H9 (cell line): ENCODE measurements at regions not wholly inside any gene's neighbourhood (a gene's known extent, or its start where the extent isn't known, plus 50 kb on each side); places are given as distances from the start of the nearest gene placed in this dataset.

Experiments used
- DNase-seq: peaks from one replicate; pipeline ENCODE4 v3.0.0-alpha.2; 2017
- H2AFZ ChIP-seq: one replicate; pipeline ENCODE4 v1.6.1; 2013; ENCODE audit warnings: mild to moderate bottlenecking, low read length, control low read depth, moderate library complexity
- H2AK5ac ChIP-seq: 2 replicates; pipeline ENCODE4 v1.6.1; 2013; ENCODE audit warnings: low read length, control low read depth, mixed read lengths; ENCODE audit not compliant: insufficient read length
- H2BK120ac ChIP-seq: one replicate; pipeline ENCODE4 v1.6.1; 2013; ENCODE audit warnings: low read depth, mild to moderate bottlenecking, low read length, control low read depth, inconsistent platforms; ENCODE audit not compliant: poor library complexity, severe bottlenecking
- H2BK12ac ChIP-seq: 2 replicates; pipeline ENCODE4 v1.6.1; 2013; ENCODE audit warnings: low read length, control low read depth, mixed read lengths, low read depth; ENCODE audit not compliant: insufficient read length
- H2BK15ac ChIP-seq: 2 replicates; pipeline ENCODE4 v1.6.1; 2013; ENCODE audit warnings: low read depth, low read length, control low read depth
- H2BK20ac ChIP-seq: one replicate; pipeline ENCODE4 v1.6.1; 2013; ENCODE audit warnings: low read depth, mild to moderate bottlenecking, low read length, control low read depth, inconsistent platforms; ENCODE audit not compliant: poor library complexity, severe bottlenecking
- H2BK5ac ChIP-seq: 2 replicates; pipeline ENCODE4 v1.6.1; 2013; ENCODE audit warnings: low read length, control low read depth, mixed read lengths; ENCODE audit not compliant: insufficient read length
- H3K14ac ChIP-seq: 2 replicates; pipeline ENCODE4 v1.6.1; 2013; ENCODE audit warnings: low read length, control low read depth; ENCODE audit not compliant: insufficient read depth
- H3K18ac ChIP-seq: 2 replicates; pipeline ENCODE4 v1.6.1; 2013; ENCODE audit warnings: low read depth, mild to moderate bottlenecking, mixed read lengths, low read length, control low read depth; ENCODE audit not compliant: insufficient read length
- H3K23ac ChIP-seq: 2 replicates; pipeline ENCODE4 v1.6.1; 2013; ENCODE audit warnings: low read length, control low read depth, mixed read lengths, low read depth; ENCODE audit not compliant: insufficient read length
- H3K23me2 ChIP-seq: 2 replicates; pipeline ENCODE4 v1.6.1; 2013; ENCODE audit warnings: low read depth, mild to moderate bottlenecking, mixed read lengths, low read length, control low read depth; ENCODE audit not compliant: insufficient read length, poor library complexity, severe bottlenecking
- H3K27ac ChIP-seq: 2 replicates; pipeline ENCODE4 v1.5.1; 2013; ENCODE audit warnings: low read length, control low read depth, mixed read lengths, low read depth; ENCODE audit not compliant: insufficient read length
- H3K27me3 ChIP-seq: 2 replicates; pipeline ENCODE4 v1.6.1; 2013; ENCODE audit warnings: low read length, control low read depth, inconsistent platforms; ENCODE audit not compliant: insufficient read depth
- H3K4ac ChIP-seq: 2 replicates; pipeline ENCODE4 v1.6.1; 2013; ENCODE audit warnings: low read depth, mild to moderate bottlenecking, control low read depth, inconsistent platforms, low read length, moderate library complexity
- H3K4me1 ChIP-seq: 2 replicates; pipeline ENCODE4 v1.6.1; 2013; ENCODE audit warnings: low read length, control low read depth, inconsistent platforms; ENCODE audit not compliant: insufficient read depth
- H3K4me2 ChIP-seq: 2 replicates; pipeline ENCODE4 v1.6.1; 2013; ENCODE audit warnings: low read length, control low read depth, mixed read lengths; ENCODE audit not compliant: insufficient read length, insufficient read depth
- H3K56ac ChIP-seq: 2 replicates; pipeline ENCODE4 v1.6.1; 2013; ENCODE audit warnings: low read depth, mild to moderate bottlenecking, mixed read lengths, low read length, control low read depth; ENCODE audit not compliant: insufficient read length
- H3K79me1 ChIP-seq: 2 replicates; pipeline ENCODE4 v1.6.1; 2013; ENCODE audit warnings: low read depth, mild to moderate bottlenecking, moderate library complexity, low read length, control low read depth, inconsistent platforms; ENCODE audit not compliant: insufficient read depth, poor library complexity, severe bottlenecking
- H3K79me2 ChIP-seq: 2 replicates; pipeline ENCODE4 v1.6.1; 2013; ENCODE audit warnings: low read length, control low read depth, inconsistent platforms; ENCODE audit not compliant: insufficient read depth
- H3K9ac ChIP-seq: 2 replicates; pipeline ENCODE4 v1.6.1; 2013; ENCODE audit warnings: low read length, control low read depth, mixed read lengths; ENCODE audit not compliant: insufficient read length; ENCODE audit errors: extremely low read depth
- H3K9me3 ChIP-seq: one replicate; pipeline ENCODE4 v1.6.1; 2013; ENCODE audit warnings: low read depth, low read length, inconsistent platforms; ENCODE audit not compliant: control insufficient read depth
- H3T11ph ChIP-seq: one replicate; pipeline ENCODE4 v1.6.1; 2013; ENCODE audit warnings: mild to moderate bottlenecking, low read length, control low read depth, inconsistent platforms
- H4K20me1 ChIP-seq: one replicate; pipeline ENCODE4 v1.6.1; 2013; ENCODE audit not compliant: control insufficient read depth, insufficient read length, insufficient read depth
- H4K5ac ChIP-seq: 2 replicates; pipeline ENCODE4 v1.6.1; 2013; ENCODE audit warnings: low read depth, mild to moderate bottlenecking, mixed read lengths, low read length, control low read depth; ENCODE audit not compliant: insufficient read length
- H4K8ac ChIP-seq: replicated peaks from 2 replicates; pipeline ENCODE4 v1.6.1; 2013; ENCODE audit warnings: low read length, control low read depth, mixed read lengths, low read depth; ENCODE audit not compliant: insufficient read length
- H4K91ac ChIP-seq: 2 replicates; pipeline ENCODE4 v1.6.1; 2013; ENCODE audit warnings: low read depth, mild to moderate bottlenecking, moderate library complexity, mixed read lengths, low read length, control low read depth; ENCODE audit not compliant: insufficient read length
- H3K27ac Mint-ChIP-seq, 3 experiments: 2 replicates in 2 of 3; 3 replicates in 1 of 3; pipeline ENCODE4 v1.8.0; 2020 to 2021; ENCODE audit warnings: mixed read lengths in 3 of 3, mild to moderate bottlenecking in 1 of 3, moderate library complexity in 1 of 3
- H3K27me3 Mint-ChIP-seq: 2 replicates; pipeline ENCODE4 v1.8.0; 2021; ENCODE audit warnings: low read depth, mild to moderate bottlenecking, moderate library complexity, mixed read lengths
- H3K36me3 Mint-ChIP-seq, 3 experiments: 2 replicates in 2 of 3; 3 replicates in 1 of 3; pipeline ENCODE4 v1.8.0; 2020 to 2021; ENCODE audit warnings: low read depth in 3 of 3, mixed read lengths in 3 of 3; ENCODE audit not compliant: insufficient read depth in 1 of 3
- H3K4me1 Mint-ChIP-seq, 2 experiments: 2 replicates each; pipeline ENCODE4 v1.8.0; 2020; ENCODE audit warnings: mixed read lengths in 2 of 2
- H3K4me3 Mint-ChIP-seq, 2 experiments: 2 replicates in 1 of 2; 3 replicates in 1 of 2; pipeline ENCODE4 v1.8.0; 2020 to 2021; ENCODE audit warnings: mild to moderate bottlenecking in 2 of 2, mixed read lengths in 2 of 2, moderate library complexity in 1 of 2
- H3K9me3 Mint-ChIP-seq, 2 experiments: 2 replicates in 1 of 2; 3 replicates in 1 of 2; pipeline ENCODE4 v1.8.0; 2020; ENCODE audit warnings: mild to moderate bottlenecking in 2 of 2, mixed read lengths in 2 of 2, moderate library complexity in 1 of 2
- CTCF ChIP-seq: fragments of 200-600 bp; sonication (generic); conservative IDR thresholded peaks from 3 replicates; pipeline ENCODE4 v1.8.0; 2021; ENCODE audit warnings: antibody characterized with exemption, mild to moderate bottlenecking
- WGBS: extraction: QIAGEN DNeasy Blood & Tissue Kit; methylation state at CpG from one replicate; pipeline ENCODE4 v1.1.7; 2013; ENCODE audit warnings: missing lambda C conversion rate, low lambda C conversion rate, mixed read lengths; ENCODE audit not compliant: insufficient read length; ENCODE audit errors: extremely low coverage; 5-methylcytosine and 5-hydroxymethylcytosine counted together

- Histone ChIP-seq H3K4ac (no peak overlapping the region), H3K23me2 (no peaks in the 10 kb centered on the region), H3K4me1 (no peaks in the 10 kb centered on the region), H3K9ac (no peak overlapping the region), H3K9me3 (no peaks in the 10 kb centered on the region), H3K27me3 (no peaks in the 10 kb centered on the region), H4K91ac (no peak overlapping the region), H2AFZ (no peak overlapping the region), H3T11ph (no peak overlapping the region), H2BK20ac (no peak overlapping the region), H3K56ac (no peak overlapping the region), H3K27ac (no peak overlapping the region), H3K18ac (no peak overlapping the region), H4K5ac (no peak overlapping the region), H4K8ac (no peak overlapping the region), H3K79me2 (no peaks in the 10 kb centered on the region), H2BK5ac (no peak overlapping the region), H4K20me1 (no peaks in the 10 kb centered on the region), H3K4me2 (no peak overlapping the region), H3K14ac (no peak overlapping the region), H3K79me1 (no peaks in the 10 kb centered on the region), H2AK5ac (no peak overlapping the region), H2BK12ac (no peak overlapping the region), H3K23ac (no peak overlapping the region), H2BK15ac (no peak overlapping the region), H2BK120ac (no peak overlapping the region)
- H3K27me3 Mint-ChIP-seq = no peaks in the 10 kb centered on the region
- H3K36me3 Mint-ChIP-seq = peaks cover 0 to 6% (median 0%) of the 10 kb centered on the region in 3 experiments; a peak in 3 of 7 replicates
- WGBS = no CpG with 5 or more reads among the region's 1 CpG
- H3K4me3 Mint-ChIP-seq = no peak overlapping the region
- TF ChIP-seq CTCF = no peak
- H3K9me3 Mint-ChIP-seq = peaks cover 8 to 9% of the 10 kb centered on the region in 2 experiments; a peak in 4 of 5 replicates
- no peaks in the 10 kb centered on the region for H3K4me1 Mint-ChIP-seq
- DNase-seq = no peak
- H3K27ac Mint-ChIP-seq = no peak overlapping the region
These were observed 88.1 kb upstream of the MANSC4 start for GRCh38 chr12:27868139-27868538.
